Left renal pelvis (tissue), 4 donors: ENCODE measurements at regions not wholly inside any gene's neighbourhood (a gene's known extent, or its start where the extent isn't known, plus 50 kb on each side); places are given as distances from the start of the nearest gene placed in this dataset.

Experiments
- DNase-seq, 4 donors: peaks; one replicate each; pipeline ENCODE4 v3.0.0-alpha.2; 2013; ENCODE audit warnings: low read depth in 4 of 4, low spot score in 3 of 4

DNA sequence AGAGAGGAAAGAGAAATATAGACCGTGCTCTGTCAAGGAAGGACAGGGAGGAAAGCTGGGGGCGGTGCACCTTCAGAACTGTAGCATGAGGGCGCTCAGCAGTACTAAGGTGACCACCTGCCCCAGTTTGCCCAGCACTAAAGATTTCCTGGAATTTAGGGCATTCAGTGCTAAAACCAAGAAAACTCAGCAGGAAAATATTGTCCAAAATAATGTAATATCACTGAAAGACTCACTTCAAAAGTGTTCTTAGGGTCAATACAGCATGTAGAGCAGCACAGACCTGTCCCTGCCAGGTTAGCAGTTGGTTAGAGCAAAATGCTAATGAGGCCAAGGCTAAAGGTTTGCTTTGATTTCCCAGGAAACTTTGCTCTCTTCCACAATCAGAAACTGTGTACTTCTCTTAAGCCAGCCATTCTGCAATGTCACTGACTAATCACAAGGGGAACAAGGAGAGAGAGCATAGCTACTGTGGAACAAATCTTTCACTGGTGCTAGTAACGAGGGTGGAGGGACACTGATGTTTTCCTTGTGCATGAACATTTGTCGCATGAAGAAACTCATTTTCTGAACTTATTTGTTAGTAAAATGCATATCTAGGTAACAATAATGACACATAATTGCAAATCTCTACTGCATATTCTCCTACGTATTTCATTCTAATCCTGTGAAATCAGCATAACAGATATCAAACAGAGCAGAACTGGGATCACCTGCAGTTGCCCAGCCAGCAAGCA lies 53.0 kb upstream of the GRAMD2B start:
- no peak for DNase-seq

DNA sequence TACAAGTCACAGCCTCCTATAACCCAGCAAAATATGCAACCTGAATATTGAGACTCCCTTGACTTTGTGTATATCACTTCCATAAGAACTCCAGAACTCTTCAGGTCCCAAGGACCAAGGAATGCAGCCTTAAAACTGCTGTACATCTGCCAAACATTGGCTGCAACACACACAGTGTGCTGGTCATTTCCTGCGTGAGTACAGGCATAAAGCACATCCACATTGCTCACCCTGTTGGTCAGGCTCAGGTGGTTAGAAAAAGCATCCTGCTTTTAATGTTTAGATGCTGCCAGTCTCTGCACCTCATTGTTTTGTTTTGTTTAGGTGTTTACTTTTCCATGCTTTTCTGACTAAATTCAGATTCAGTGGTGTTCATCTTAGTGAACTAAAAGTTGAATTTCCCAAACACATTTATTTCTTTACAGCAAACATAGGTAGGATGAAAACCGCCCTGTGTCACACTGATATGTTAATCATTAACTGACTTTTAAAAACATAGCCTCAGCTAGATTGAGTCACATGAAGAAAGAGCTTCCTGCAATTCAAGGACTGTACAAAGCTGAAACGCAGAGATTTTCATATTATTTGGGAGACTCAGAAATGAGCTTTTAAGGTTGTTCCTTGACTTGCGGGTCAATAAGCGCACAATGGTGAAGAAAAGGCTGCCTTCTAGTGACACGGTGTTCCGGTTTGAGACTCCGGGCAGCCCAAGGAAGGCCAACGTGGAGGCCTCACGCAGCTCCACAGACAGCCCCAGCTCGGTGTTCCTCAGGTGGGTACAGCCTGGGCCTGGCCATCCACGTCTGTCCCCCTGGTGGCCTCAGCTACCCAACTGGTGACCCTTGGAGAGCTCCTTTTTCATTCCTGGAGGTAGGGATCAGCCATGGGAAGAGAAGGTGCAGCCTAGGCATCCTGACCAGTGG lies 52.2 kb upstream of the GRAMD2B start:
- DNase-seq = no peak

DNA sequence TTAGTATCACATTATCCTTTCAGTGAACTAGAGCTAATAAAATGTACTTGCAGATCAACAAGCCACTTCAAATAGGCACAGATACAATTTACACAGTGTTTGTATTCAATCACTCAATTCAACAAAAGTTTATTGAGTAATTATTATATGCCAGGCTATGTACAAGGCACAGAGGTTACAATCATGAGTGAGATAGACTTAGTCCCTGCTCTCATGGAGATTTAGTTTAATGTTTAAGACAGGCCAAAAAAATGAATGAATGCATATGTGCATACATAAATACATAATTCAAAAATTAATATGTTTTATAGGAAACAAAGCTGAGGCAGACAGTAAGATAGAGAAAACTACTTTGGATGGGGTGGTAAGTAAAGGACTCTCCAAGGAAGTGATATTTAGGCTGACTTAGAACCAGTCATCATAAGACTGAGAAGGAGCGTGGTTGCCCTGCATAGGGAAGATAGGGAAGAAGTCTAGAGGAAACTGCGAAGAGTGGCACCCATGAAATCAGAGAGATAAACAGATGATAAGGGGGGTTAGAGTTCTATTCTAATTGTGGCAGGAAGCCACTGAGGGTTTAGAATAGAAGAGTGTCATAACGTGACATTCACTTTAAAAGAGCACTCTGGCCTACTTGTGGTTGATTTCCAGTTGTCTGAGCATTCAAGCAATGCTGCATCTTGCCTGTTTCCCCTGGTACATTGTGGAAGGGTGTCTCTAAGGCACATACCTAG lies 49.7 kb upstream of the GRAMD2B start:
- DNase-seq = no peak
